Esophagus (tissue), 2 donors: ENCODE measurements at regions not wholly inside any gene's neighbourhood (a gene's known extent, or its start where the extent isn't known, plus 50 kb on each side); places are given as distances from the start of the nearest gene placed in this dataset.
"Not testable (repeated sequence)": the region's sequence is repeated elsewhere in the genome, so short reads cannot be mapped to it uniquely, and the experiment has no call there.

Experiments
- H3K27ac ChIP-seq, 2 donors: one replicate each; pipeline ENCODE4 v1.5.1; 2013; ENCODE audit warnings: low read depth in 2 of 2, mild to moderate bottlenecking in 2 of 2, inconsistent platforms in 1 of 2, low read length in 1 of 2, moderate library complexity in 1 of 2
- H3K27me3 ChIP-seq, 2 donors: one replicate each; pipeline ENCODE4 v1.6.1; 2013; ENCODE audit warnings: low read length in 2 of 2, control low read depth in 1 of 2, mild to moderate bottlenecking in 1 of 2; ENCODE audit not compliant: insufficient read depth in 2 of 2, control insufficient read depth in 1 of 2
- H3K36me3 ChIP-seq, 2 donors: one replicate each; pipeline ENCODE4 v1.6.1; 2013; ENCODE audit warnings: low read length in 1 of 2; ENCODE audit not compliant: control insufficient read depth in 2 of 2, insufficient read depth in 2 of 2
- H3K4me1 ChIP-seq, 2 donors: one replicate each; pipeline ENCODE4 v1.6.1; 2013; ENCODE audit warnings: low read length in 1 of 2; ENCODE audit not compliant: control insufficient read depth in 2 of 2, insufficient read depth in 2 of 2
- H3K4me3 ChIP-seq, 2 donors: one replicate each; pipeline ENCODE4 v1.5.1; 2013; ENCODE audit warnings: low read length in 2 of 2, mild to moderate bottlenecking in 2 of 2, low read depth in 1 of 2, moderate library complexity in 1 of 2
- H3K9me3 ChIP-seq, 2 donors: one replicate each; pipeline ENCODE4 v1.6.1; 2013; ENCODE audit warnings: mild to moderate bottlenecking in 2 of 2, low read depth in 1 of 2, low read length in 1 of 2, moderate library complexity in 1 of 2; ENCODE audit not compliant: control insufficient read depth in 2 of 2, insufficient read depth in 1 of 2
- WGBS, 2 donors: extraction: QIAGEN DNeasy Blood & Tissue Kit; methylation state at CpG; one replicate each; pipeline ENCODE4 v1.1.7; 2013; 5-methylcytosine and 5-hydroxymethylcytosine counted together
- donor health status: healthy with polysubstance abuse.
- donor health status: Bipolar disorder and iron deficiency.

DNA sequence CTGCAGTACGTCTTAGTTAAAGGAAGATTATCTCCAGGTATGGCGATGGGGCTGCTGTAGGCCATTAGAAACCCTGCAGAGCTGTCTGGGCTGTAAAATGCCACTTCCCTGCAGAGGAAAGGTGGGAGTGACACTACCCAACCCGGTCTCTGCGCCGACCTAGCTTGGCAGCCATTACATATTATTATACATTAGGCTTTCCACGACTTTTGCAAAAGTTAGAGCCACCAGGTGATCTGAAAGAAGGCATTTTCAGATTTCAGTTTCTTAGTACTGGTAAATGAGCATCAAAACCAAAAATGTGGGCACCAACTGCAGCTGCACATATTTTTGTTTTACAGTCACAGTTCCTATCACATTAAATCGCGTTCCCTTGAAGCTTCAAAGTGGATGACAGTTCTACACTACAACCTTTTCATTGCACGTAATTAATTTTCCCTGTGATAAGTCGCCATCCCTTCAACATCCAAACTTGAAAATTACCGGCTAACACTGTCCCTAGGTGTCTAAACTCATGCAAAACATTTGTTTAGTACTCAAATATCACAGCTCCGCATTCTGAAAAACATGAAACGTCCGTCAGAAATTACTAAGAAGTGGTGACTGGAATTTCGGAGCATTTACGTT lies 81.4 kb upstream of the CHD2 start:
- H3K4me3 ChIP-seq: peak overlapping the region in 1 of 2 donors; percentile 44
- peak overlapping the region; percentile 95 for H3K27ac ChIP-seq
- no peaks in the 10 kb centered on the region for H3K9me3 ChIP-seq
- WGBS, 2 donors: 49 to 55% methylated on average over 16 of the region's 16 CpGs
- H3K36me3 ChIP-seq: no peaks in the 10 kb centered on the region
- H3K4me1 ChIP-seq: no peaks in the 10 kb centered on the region
- no peaks in the 10 kb centered on the region for H3K27me3 ChIP-seq

GRCh38 chr15:92819278-92820235 lies 80.6 kb upstream of the CHD2 start:
- Histone ChIP-seq H3K9me3 (no peaks in the 10 kb centered on the region), H3K4me1 (no peaks in the 10 kb centered on the region), H3K4me3 (peak overlapping the region; percentile 24 to 44), H3K27me3 (no peaks in the 10 kb centered on the region), H3K27ac (peak overlapping the region; percentile 95), H3K36me3 (no peaks in the 10 kb centered on the region)
- 22 to 23% methylated on average over 16 of the region's 16 CpGs for whole genome bisulfite sequencing, 2 donors

DNA sequence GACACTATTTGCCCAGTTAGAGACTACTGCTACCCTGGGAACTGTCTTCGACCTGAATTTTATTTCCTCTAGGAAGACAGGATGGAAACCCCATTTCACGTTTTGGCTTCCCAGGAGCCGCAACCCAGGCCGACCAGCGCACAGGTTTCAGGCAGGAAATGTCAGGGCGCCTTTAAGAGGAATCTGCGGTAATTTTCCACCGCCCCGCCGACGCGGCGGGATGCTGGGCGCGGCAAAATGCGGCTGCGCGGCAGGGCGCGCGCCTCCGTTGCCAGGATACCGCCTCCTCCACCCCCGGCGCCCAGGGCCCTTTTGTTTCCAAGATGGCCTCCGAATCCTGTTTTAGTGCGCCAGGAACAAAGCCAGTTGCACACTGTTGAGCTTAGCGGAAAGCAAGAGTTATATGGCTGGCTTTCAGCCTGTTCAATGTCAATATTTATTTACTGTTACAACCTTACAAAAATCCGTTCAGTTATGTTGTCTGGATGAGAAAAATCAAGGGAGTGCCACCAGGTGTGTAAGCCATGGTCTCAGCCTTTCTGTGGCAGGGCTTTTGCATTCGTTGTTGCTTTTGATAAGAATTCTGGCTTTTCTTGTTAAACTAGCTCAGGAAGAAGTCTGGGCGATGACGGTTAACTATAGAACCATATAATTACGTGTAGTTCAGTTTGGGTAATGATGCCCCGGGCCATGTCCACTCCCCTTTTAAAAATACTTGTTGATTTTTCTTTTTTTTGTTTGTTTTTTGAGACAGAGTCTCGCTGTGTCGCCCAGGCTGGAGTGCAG lies 79.7 kb upstream of the CHD2 start:
- H3K4me3 ChIP-seq: peak overlapping the region; percentile 24 to 44

DNA sequence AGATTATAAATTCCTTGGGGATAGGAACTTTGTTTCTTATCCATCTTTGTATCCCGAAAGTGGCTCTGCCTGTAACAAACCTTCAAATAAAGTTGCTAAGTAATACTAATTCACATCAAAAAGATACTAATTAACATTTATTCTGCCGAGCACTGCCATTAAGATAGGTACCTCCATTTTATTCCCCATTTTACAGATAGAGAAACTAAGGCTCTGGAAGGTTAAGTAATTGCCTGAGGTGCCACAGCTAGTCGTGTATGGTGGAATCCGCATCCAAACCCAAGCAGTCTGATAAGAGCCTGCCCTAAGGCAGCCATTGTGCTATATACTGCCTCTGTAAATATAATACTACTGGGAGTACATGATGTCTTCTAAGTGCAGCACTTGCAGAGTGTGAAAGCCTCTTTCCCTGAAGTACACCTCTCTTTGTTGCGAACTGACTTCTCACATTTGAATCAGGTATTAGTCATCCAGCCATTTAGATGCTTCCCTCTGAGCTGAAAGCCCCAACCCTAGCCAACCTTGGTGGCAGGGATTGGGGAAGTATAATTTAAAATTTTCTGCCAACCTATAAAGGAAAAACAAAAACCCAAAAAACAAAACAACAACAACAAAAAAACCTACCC lies 78.5 kb upstream of the CHD2 start:
- H3K27ac ChIP-seq: peak overlapping the region; percentile 66 to 91
- no peaks in the 10 kb centered on the region for H3K4me1 ChIP-seq
- no peak overlapping the region for H3K4me3 ChIP-seq
- no peaks in the 10 kb centered on the region for H3K9me3 ChIP-seq
- no peaks in the 10 kb centered on the region for H3K36me3 ChIP-seq
- H3K27me3 ChIP-seq: no peaks in the 10 kb centered on the region
- WGBS, 2 donors: 66 to 74% methylated on average over 5 of the region's 5 CpGs

More for the DNA sequence above, 79.7 kb upstream of the CHD2 start:
- peak overlapping the region; percentile 90 to 95 for H3K27ac ChIP-seq
- 7 to 9% methylated on average over 36 of the region's 36 CpGs for WGBS, 2 donors
- no peaks in the 10 kb centered on the region for H3K9me3 ChIP-seq
- no peaks in the 10 kb centered on the region for H3K4me1 ChIP-seq
- H3K27me3 ChIP-seq: no peaks in the 10 kb centered on the region
- no peaks in the 10 kb centered on the region for H3K36me3 ChIP-seq

- Histone ChIP-seq H3K27me3 (no peaks in the 10 kb centered on the region), H3K27ac (peak overlapping the region; percentile 55 to 63), H3K9me3 (no peaks in the 10 kb centered on the region), H3K36me3 (no peaks in the 10 kb centered on the region), H3K4me3 (no peak overlapping the region), H3K4me1 (no peaks in the 10 kb centered on the region)
- WGBS, 2 donors: 45 to 46% methylated on average over 2 of the region's 2 CpGs
Measured at GRCh38 chr15:92822216-92823144, 77.6 kb upstream of the CHD2 start.

DNA sequence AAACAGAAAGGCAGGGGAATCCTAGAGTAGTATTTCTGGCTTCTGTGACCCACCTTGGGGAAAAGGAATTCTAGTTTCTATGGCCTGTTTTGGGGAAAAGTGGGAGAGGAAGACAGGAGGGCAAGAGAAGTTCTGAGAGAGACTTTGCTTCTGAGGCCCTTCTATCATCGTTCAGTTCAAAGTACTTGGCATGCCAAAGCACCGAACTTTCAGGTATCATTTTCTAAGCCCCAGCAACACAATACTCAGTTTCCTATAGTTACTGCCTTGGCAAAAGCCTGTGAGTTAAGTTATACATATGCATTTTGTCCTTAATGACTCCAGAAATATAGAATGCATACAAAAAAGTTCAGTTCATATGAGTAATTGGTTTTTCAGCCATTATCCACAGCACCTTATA lies 74.1 kb upstream of the CHD2 start:
- Histone ChIP-seq H3K4me3 (no peak overlapping the region), H3K4me1 (no peaks in the 10 kb centered on the region), H3K27ac (peak overlapping the region in 1 of 2 donors; percentile 71), H3K27me3 (no peaks in the 10 kb centered on the region), H3K9me3 (no peaks in the 10 kb centered on the region), H3K36me3 (no peaks in the 10 kb centered on the region)
- WGBS, 2 donors: 59 to 62% methylated on average over 2 of the region's 2 CpGs

DNA sequence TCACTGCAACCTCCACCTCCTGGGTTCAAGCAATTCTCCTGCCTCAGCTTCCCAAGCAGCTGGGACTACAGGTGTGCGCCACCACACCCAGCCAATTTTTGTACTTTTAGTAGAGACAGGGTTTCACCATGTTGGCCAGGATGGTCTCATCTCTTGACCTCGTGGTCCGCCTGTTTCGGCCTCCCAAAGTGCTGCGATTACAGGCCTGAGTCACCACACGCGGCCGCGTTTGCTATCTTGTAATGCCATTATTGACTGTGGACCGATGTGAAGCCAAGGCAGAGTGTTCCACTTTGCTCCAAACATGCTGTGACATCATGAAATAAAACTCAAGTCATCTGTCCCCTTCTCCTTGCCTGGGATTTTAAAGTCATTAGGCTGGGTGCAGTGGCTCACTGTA lies 72.1 kb upstream of the CHD2 start:
- not testable (repeated sequence) for H3K27ac ChIP-seq, H3K4me1 ChIP-seq, H3K9me3 ChIP-seq, H3K4me3 ChIP-seq, H3K36me3 ChIP-seq, H3K27me3 ChIP-seq
- 97% methylated on average over 10 of the region's 10 CpGs for WGBS, 2 donors

GRCh38 chr15:92829875-92830274 lies 70.2 kb upstream of the CHD2 start:
- Histone ChIP-seq H3K27ac (no peak overlapping the region), H3K36me3 (no peaks in the 10 kb centered on the region), H3K4me1 (peaks cover 0 to 6% of the 10 kb centered on the region in 2 donors), H3K27me3 (no peaks in the 10 kb centered on the region), H3K4me3 (no peak overlapping the region), H3K9me3 (no peaks in the 10 kb centered on the region)
- 92 to 93% methylated on average over 3 of the region's 3 CpGs for WGBS, 2 donors
